KMS-11 (cell line): ENCODE measurements at regions not wholly inside any gene's neighbourhood (a gene's known extent, or its start where the extent isn't known, plus 50 kb on each side); places are given as distances from the start of the nearest gene placed in this dataset.

Experiments used
- H2AFZ ChIP-seq: fragments of 200-600 bp; sonication (generic); 2 replicates; pipeline ENCODE4 v1.6.1; 2016; ENCODE audit warnings: antibody characterized with exemption, mixed run types, low read depth
- H3K27ac ChIP-seq: fragments of 200-600 bp; sonication (generic); 2 replicates; pipeline ENCODE4 v1.6.1; 2016; ENCODE audit warnings: mild to moderate bottlenecking, mixed run types
- H3K27me3 ChIP-seq: fragments of 200-600 bp; sonication (generic); 2 replicates; pipeline ENCODE4 v1.6.1; 2017; ENCODE audit warnings: mild to moderate bottlenecking, low read depth, mixed run types, moderate library complexity; ENCODE audit not compliant: insufficient read depth
- H3K36me3 ChIP-seq: fragments of 200-600 bp; sonication (generic); 2 replicates; pipeline ENCODE4 v1.6.1; 2017; ENCODE audit warnings: mild to moderate bottlenecking, mixed run types; ENCODE audit not compliant: insufficient read depth
- H3K4me1 ChIP-seq: fragments of 200-600 bp; sonication (generic); 2 replicates; pipeline ENCODE4 v1.6.1; 2016; ENCODE audit warnings: mild to moderate bottlenecking, low read depth, mixed run types; ENCODE audit not compliant: poor library complexity, severe bottlenecking
- H3K4me2 ChIP-seq: fragments of 200-600 bp; sonication (generic); 2 replicates; pipeline ENCODE4 v1.7.0; 2016; ENCODE audit warnings: mild to moderate bottlenecking, mixed run types
- H3K4me3 ChIP-seq: fragments of 200-600 bp; sonication (generic); IDR thresholded peaks from 2 replicates; pipeline ENCODE4 v1.6.1; 2017; ENCODE audit warnings: low read depth, low read length, mixed read lengths; ENCODE audit not compliant: insufficient read depth
- H3K79me2 ChIP-seq: fragments of 200-600 bp; sonication (generic); 2 replicates; pipeline ENCODE4 v1.6.1; 2016; ENCODE audit warnings: low read depth, mixed run types; ENCODE audit not compliant: insufficient read depth
- H3K9ac ChIP-seq: fragments of 200-600 bp; sonication (generic); 2 replicates; pipeline ENCODE4 v1.6.1; 2016; ENCODE audit warnings: mild to moderate bottlenecking, mixed run types
- H4K20me1 ChIP-seq: fragments of 200-600 bp; sonication (generic); 2 replicates; pipeline ENCODE4 v1.6.1; 2016; ENCODE audit warnings: mild to moderate bottlenecking, mixed run types; ENCODE audit not compliant: insufficient read depth
- TF ChIP-seq, protein P1 (sequence below): fragments of 200-600 bp; sonication (generic); conservative IDR thresholded peaks from 2 replicates; pipeline ENCODE4 v1.6.1; 2017; ENCODE audit warnings: low read depth, mild to moderate bottlenecking, antibody characterized with exemption, low read length, moderate library complexity, mixed read lengths

DNA sequence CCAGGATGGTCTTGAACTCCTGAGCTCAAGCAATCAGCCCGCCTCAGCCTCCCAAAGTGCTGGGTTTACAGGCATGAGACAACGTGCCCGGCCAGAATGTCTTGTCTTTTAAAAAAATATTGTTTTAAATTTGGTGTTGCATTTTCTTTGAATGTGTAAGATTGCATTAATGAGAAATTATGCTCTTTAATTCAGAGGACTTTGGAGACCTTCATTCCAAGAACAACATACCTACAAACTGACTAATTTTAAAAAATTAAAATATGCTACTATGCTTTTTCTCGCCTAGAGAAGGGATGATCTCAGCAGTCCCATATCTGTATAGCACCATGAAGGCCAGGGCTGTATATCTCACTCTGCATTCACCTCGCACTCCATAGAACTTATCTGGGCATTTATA is 204.3 kb upstream of the SLC7A11 start:
- Histone ChIP-seq H3K4me2 (no peak overlapping the region), H2AFZ (no peak overlapping the region), H3K4me1 (no peaks in the 10 kb centered on the region), H3K27me3 (no peaks in the 10 kb centered on the region), H3K27ac (no peak overlapping the region), H4K20me1 (no peaks in the 10 kb centered on the region), H3K4me3 (no peak overlapping the region), H3K36me3 (no peaks in the 10 kb centered on the region), H3K79me2 (no peaks in the 10 kb centered on the region), H3K9ac (no peak overlapping the region)
- TF ChIP-seq, protein P1, sequence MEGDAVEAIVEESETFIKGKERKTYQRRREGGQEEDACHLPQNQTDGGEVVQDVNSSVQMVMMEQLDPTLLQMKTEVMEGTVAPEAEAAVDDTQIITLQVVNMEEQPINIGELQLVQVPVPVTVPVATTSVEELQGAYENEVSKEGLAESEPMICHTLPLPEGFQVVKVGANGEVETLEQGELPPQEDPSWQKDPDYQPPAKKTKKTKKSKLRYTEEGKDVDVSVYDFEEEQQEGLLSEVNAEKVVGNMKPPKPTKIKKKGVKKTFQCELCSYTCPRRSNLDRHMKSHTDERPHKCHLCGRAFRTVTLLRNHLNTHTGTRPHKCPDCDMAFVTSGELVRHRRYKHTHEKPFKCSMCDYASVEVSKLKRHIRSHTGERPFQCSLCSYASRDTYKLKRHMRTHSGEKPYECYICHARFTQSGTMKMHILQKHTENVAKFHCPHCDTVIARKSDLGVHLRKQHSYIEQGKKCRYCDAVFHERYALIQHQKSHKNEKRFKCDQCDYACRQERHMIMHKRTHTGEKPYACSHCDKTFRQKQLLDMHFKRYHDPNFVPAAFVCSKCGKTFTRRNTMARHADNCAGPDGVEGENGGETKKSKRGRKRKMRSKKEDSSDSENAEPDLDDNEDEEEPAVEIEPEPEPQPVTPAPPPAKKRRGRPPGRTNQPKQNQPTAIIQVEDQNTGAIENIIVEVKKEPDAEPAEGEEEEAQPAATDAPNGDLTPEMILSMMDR, result no peak

GRCh38 chr4:138445098-138445497 is 202.9 kb upstream of the SLC7A11 start:
- Histone ChIP-seq H2AFZ (no peak overlapping the region), H3K9ac (no peak overlapping the region), H3K36me3 (no peaks in the 10 kb centered on the region), H3K27ac (no peak overlapping the region), H3K4me2 (no peak overlapping the region), H3K79me2 (no peaks in the 10 kb centered on the region), H4K20me1 (no peaks in the 10 kb centered on the region), H3K4me1 (no peaks in the 10 kb centered on the region), H3K4me3 (no peak overlapping the region), H3K27me3 (no peaks in the 10 kb centered on the region)
- TF ChIP-seq, protein P1, result no peak

DNA sequence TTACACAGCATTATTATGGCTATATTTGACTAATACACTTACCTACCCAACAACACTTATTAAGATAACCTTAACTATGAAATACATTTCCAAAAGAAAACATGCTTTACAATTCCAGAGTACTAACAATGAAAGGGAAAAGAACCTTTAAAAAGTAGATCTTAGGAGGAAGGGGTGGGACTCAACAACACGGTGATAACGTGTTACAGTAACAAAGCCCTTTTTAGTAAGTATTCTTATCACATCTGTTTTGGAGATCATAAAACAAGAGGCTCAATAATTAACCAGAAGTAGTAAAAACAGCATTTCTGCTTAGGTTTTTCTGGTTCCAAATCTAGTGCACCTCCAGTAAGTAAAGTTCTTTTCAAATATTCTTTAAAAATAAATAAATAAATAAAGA is 202.1 kb upstream of the SLC7A11 start:
- Histone ChIP-seq H3K36me3 (no peaks in the 10 kb centered on the region), H2AFZ (no peak overlapping the region), H3K4me1 (no peaks in the 10 kb centered on the region), H3K27ac (no peak overlapping the region), H3K4me2 (no peak overlapping the region), H3K79me2 (no peaks in the 10 kb centered on the region), H3K27me3 (no peaks in the 10 kb centered on the region), H3K4me3 (no peak overlapping the region), H4K20me1 (no peaks in the 10 kb centered on the region), H3K9ac (no peak overlapping the region)
- TF ChIP-seq, protein P1, result no peak

- no peaks in the 10 kb centered on the region for H3K36me3 ChIP-seq
- no peaks in the 10 kb centered on the region for H3K79me2 ChIP-seq
- H2AFZ ChIP-seq, result no peak overlapping the region
- no peak overlapping the region for H3K4me2 ChIP-seq
- H4K20me1 ChIP-seq, result no peaks in the 10 kb centered on the region
- no peaks in the 10 kb centered on the region for H3K4me1 ChIP-seq
- no peak overlapping the region for H3K27ac ChIP-seq
- H3K9ac ChIP-seq, result no peak overlapping the region
- TF ChIP-seq, protein P1, result no peak
- H3K27me3 ChIP-seq, result no peaks in the 10 kb centered on the region
- no peak overlapping the region for H3K4me3 ChIP-seq
Measured at GRCh38 chr4:138439143-138439581, 197.0 kb upstream of the SLC7A11 start.
